PC-9 (cell line): ENCODE measurements at regions not wholly inside any gene's neighbourhood (a gene's known extent, or its start where the extent isn't known, plus 50 kb on each side); places are given as distances from the start of the nearest gene placed in this dataset.

Source experiments
- BruUV-seq: library from RNA; stranded (reverse); fragments of 400-500 nt; replicated peaks from 2 replicates; lab custom pipeline; 2021; lab: Mats Ljungman, UMichigan
- CTCF ChIA-PET: fragments of 300-600 bp; sonication (Branson Sonifier 250); formaldehyde crosslinking; loops from one replicate; lab custom pipeline; 2022; ENCODE audit warnings: antibody characterized with exemption; lab: Charles Lee
- POLR2A ChIA-PET: fragments of 300-600 bp; sonication (Branson Sonifier 250); formaldehyde crosslinking; loops from one replicate; lab custom pipeline; 2022; ENCODE audit warnings: antibody characterized with exemption; ENCODE audit not compliant: unreplicated experiment; lab: Charles Lee
- DNase-seq, 2 experiments: peaks; one replicate each; pipeline versions ENCODE4 v3.0.0 to v3.0.0-alpha.2; 2015 to 2022; ENCODE audit warnings: mixed read lengths in 1 of 2
- H2AFZ ChIP-seq: fragments of 200-600 bp; sonication (generic); 2 replicates; pipeline ENCODE4 v1.8.1; 2017; ENCODE audit warnings: antibody characterized with exemption
- H3F3A ChIP-seq: fragments of 200-600 bp; sonication (generic); 2 replicates; pipeline ENCODE4 v1.8.1; 2017; ENCODE audit warnings: antibody characterized with exemption, mild to moderate bottlenecking, low read depth; ENCODE audit not compliant: insufficient read depth
- H3K27ac ChIP-seq: fragments of 200-600 bp; sonication (generic); 2 replicates; pipeline ENCODE4 v1.6.1; 2016; ENCODE audit warnings: mixed run types
- H3K27me3 ChIP-seq: fragments of 200-600 bp; sonication (generic); 2 replicates; pipeline ENCODE4 v1.6.1; 2016; ENCODE audit warnings: low read depth, mixed run types; ENCODE audit not compliant: insufficient read depth
- H3K36me3 ChIP-seq: fragments of 200-600 bp; sonication (generic); 2 replicates; pipeline ENCODE4 v1.6.1; 2016; ENCODE audit warnings: low read depth, mixed run types
- H3K4me1 ChIP-seq: fragments of 200-600 bp; sonication (generic); replicated peaks from 2 replicates; pipeline ENCODE4 v1.6.1; 2016; ENCODE audit warnings: mixed run types; ENCODE audit not compliant: insufficient read depth
- H3K4me2 ChIP-seq: fragments of 200-600 bp; sonication (generic); 2 replicates; pipeline ENCODE4 v1.6.1; 2017; ENCODE audit warnings: mixed run types
- H3K4me3 ChIP-seq: fragments of 200-600 bp; sonication (generic); 2 replicates; pipeline ENCODE4 v1.6.1; 2016; ENCODE audit warnings: mixed run types
- H3K79me2 ChIP-seq: fragments of 200-600 bp; sonication (generic); 2 replicates; pipeline ENCODE4 v1.6.1; 2017; ENCODE audit warnings: low read depth, mixed run types
- H3K9me2 ChIP-seq: fragments of 200-600 bp; sonication (generic); 2 replicates; pipeline ENCODE4 v1.8.1; 2017; ENCODE audit warnings: mild to moderate bottlenecking; ENCODE audit not compliant: insufficient read depth
- H3K9me3 ChIP-seq: fragments of 200-600 bp; sonication (generic); 2 replicates; pipeline ENCODE4 v1.8.1; 2016; ENCODE audit warnings: low read depth; ENCODE audit not compliant: insufficient read depth
- H4K20me1 ChIP-seq: fragments of 200-600 bp; sonication (generic); 2 replicates; pipeline ENCODE4 v1.8.1; 2017; ENCODE audit not compliant: insufficient read depth
- EZH2 ChIP-seq: fragments of 200-600 bp; sonication (generic); IDR thresholded peaks from 2 replicates; pipeline ENCODE4 v1.8.0; 2017; ENCODE audit warnings: antibody characterized with exemption, low read depth
- intact Hi-C: fragments of 100-400 bp; cut with micrococcal nuclease; formaldehyde crosslinking; loops from one replicate; pipeline ENCODE4 v1.10.0; 2022; ENCODE audit not compliant: unreplicated experiment
- TF ChIP-seq, protein P1 (sequence below): fragments of 200-600 bp; sonication (generic); conservative IDR thresholded peaks from 2 replicates; pipeline ENCODE4 v1.6.1; 2017; ENCODE audit warnings: mixed run types, antibody characterized with exemption, mild to moderate bottlenecking, moderate library complexity

DNA sequence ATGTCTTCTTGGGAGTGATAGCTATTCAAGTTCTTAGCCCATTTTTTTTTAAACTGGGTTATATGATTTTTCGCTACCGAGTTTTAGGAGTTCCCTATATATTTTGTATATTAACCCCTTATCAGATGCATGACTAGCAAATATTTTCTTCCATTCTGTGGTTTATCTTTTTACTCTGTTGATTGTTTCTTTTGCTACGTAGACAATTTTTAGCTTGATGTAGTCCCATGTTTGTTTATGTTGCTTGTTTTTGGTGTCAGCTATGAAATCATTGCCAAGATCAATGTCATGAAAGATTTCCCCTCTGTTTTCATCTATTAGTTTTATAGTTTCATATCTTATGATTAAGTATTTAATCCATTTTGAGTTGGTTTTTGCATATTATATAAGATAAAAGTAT, 480.5 kb downstream of the CDH11 start:
- BruUV-seq = no TSS peak

DNA sequence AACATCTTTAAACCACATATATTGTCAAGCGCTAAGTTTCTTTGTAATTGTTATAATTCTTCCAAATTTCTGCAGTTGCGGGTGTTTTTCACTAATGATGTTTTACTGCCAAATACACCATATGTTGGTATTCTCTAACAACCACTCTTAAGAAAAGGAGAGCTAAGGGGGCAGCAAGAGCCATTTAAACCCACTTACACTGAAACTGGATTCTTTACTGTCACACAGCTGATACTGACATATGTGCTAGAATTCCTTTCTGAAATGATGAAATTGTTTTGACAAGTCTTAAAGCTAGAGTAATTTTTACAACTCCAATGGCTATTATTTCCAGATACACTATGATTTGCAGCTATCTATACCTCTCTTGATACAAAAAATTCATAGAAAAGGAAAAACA, 483.1 kb downstream of the CDH11 start:
- ChIA-PET POLR2A (no interaction called here), CTCF (no interaction called here)
- H3K36me3 ChIP-seq = no peaks in the 10 kb centered on the region
- DNase-seq = no peak
- intact Hi-C loops = no loop called here
- H3K27ac ChIP-seq = no peak overlapping the region
- no TSS peak for BruUV-seq
- H3K27me3 ChIP-seq = no peaks in the 10 kb centered on the region
- no peaks in the 10 kb centered on the region for H3F3A ChIP-seq
- no peaks in the 10 kb centered on the region for H3K4me1 ChIP-seq
- H4K20me1 ChIP-seq = no peaks in the 10 kb centered on the region
- TF ChIP-seq, protein P1, sequence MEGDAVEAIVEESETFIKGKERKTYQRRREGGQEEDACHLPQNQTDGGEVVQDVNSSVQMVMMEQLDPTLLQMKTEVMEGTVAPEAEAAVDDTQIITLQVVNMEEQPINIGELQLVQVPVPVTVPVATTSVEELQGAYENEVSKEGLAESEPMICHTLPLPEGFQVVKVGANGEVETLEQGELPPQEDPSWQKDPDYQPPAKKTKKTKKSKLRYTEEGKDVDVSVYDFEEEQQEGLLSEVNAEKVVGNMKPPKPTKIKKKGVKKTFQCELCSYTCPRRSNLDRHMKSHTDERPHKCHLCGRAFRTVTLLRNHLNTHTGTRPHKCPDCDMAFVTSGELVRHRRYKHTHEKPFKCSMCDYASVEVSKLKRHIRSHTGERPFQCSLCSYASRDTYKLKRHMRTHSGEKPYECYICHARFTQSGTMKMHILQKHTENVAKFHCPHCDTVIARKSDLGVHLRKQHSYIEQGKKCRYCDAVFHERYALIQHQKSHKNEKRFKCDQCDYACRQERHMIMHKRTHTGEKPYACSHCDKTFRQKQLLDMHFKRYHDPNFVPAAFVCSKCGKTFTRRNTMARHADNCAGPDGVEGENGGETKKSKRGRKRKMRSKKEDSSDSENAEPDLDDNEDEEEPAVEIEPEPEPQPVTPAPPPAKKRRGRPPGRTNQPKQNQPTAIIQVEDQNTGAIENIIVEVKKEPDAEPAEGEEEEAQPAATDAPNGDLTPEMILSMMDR = no peak
- no peak for TF ChIP-seq EZH2
- no peak overlapping the region for H2AFZ ChIP-seq
- no peaks in the 10 kb centered on the region for H3K79me2 ChIP-seq
- no peaks in the 10 kb centered on the region for H3K9me3 ChIP-seq
- no peak overlapping the region for H3K4me2 ChIP-seq
- no peaks in the 10 kb centered on the region for H3K9me2 ChIP-seq
- H3K4me3 ChIP-seq = no peak overlapping the region

More for the DNA sequence above, 480.5 kb downstream of the CDH11 start:
- Histone ChIP-seq H3K4me3 (no peak overlapping the region), H3K9me2 (no peaks in the 10 kb centered on the region), H3K36me3 (no peaks in the 10 kb centered on the region), H3K9me3 (no peaks in the 10 kb centered on the region), H3K79me2 (no peaks in the 10 kb centered on the region), H4K20me1 (no peaks in the 10 kb centered on the region), H3F3A (no peaks in the 10 kb centered on the region), H3K27ac (no peak overlapping the region), H3K27me3 (no peaks in the 10 kb centered on the region), H3K4me2 (no peak overlapping the region), H3K4me1 (no peaks in the 10 kb centered on the region), H2AFZ (no peak overlapping the region)
- POLR2A ChIA-PET = no interaction called here
- intact Hi-C loops = no loop called here
- CTCF ChIA-PET = no interaction called here
- DNase-seq = no peak
- TF ChIP-seq, protein P1 = no peak
- no peak for TF ChIP-seq EZH2

DNA sequence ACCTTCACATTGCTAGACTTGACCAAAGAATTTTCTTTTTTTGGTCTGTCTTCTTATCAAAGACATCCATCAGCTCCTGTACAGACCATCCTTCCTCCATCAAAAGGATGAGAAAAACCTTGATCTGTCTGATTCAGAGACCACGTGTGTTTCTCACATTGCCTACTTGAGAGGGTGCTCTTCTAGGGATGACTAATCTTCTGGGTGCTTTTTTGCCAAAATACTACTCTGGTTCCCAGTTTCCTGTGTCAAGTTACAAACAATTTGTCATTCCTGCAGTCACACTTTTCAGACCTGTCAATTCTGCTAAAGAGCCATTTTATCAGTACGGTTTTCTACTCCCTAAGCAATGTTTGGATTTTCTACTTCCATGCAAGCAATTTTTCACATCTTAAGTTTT, 492.2 kb downstream of the CDH11 start:
- Histone ChIP-seq H3K27ac (no peak overlapping the region), H3K4me2 (no peak overlapping the region), H3K9me3 (no peaks in the 10 kb centered on the region), H4K20me1 (no peaks in the 10 kb centered on the region), H3K4me1 (no peaks in the 10 kb centered on the region), H3K36me3 (no peaks in the 10 kb centered on the region), H3K9me2 (no peaks in the 10 kb centered on the region), H2AFZ (no peak overlapping the region), H3F3A (no peaks in the 10 kb centered on the region), H3K27me3 (no peaks in the 10 kb centered on the region), H3K79me2 (no peaks in the 10 kb centered on the region), H3K4me3 (no peak overlapping the region)
- intact Hi-C loops = no loop called here
- CTCF ChIA-PET = no interaction called here
- no TSS peak for BruUV-seq
- no peak for TF ChIP-seq EZH2
- TF ChIP-seq, protein P1 = no peak
- DNase-seq = no peak
- POLR2A ChIA-PET = no interaction called here
